Subcutaneous abdominal adipose tissue (tissue), 5 donors: ENCODE measurements at regions not wholly inside any gene's neighbourhood (a gene's known extent, or its start where the extent isn't known, plus 50 kb on each side); places are given as distances from the start of the nearest gene placed in this dataset.

Source experiments
- H3K27ac ChIP-seq: one replicate; pipeline ENCODE4 v1.7.0; 2013; ENCODE audit warnings: low read depth, mild to moderate bottlenecking, inconsistent platforms, low read length, moderate library complexity
- H3K27me3 ChIP-seq, 5 donors: one replicate each; pipeline ENCODE4 v1.7.0; 2013; ENCODE audit warnings: low read length in 5 of 5, inconsistent platforms in 1 of 5; ENCODE audit not compliant: control insufficient read depth in 5 of 5, insufficient read depth in 4 of 5
- H3K36me3 ChIP-seq, 5 donors: one replicate each; pipeline ENCODE4 v1.7.0; 2013; ENCODE audit warnings: low read length in 5 of 5; ENCODE audit not compliant: control insufficient read depth in 5 of 5, insufficient read depth in 5 of 5
- H3K4me1 ChIP-seq, 5 donors: one replicate each; pipeline ENCODE4 v1.7.0; 2013; ENCODE audit warnings: low read length in 5 of 5, mild to moderate bottlenecking in 3 of 5, moderate library complexity in 1 of 5; ENCODE audit not compliant: control insufficient read depth in 5 of 5, insufficient read depth in 5 of 5
- H3K4me3 ChIP-seq, 5 donors: one replicate each; pipeline ENCODE4 v1.7.0; 2013; ENCODE audit warnings: low read length in 5 of 5, low read depth in 1 of 5
- H3K9ac ChIP-seq, 5 donors: one replicate each; pipeline ENCODE4 v1.7.0; 2013; ENCODE audit warnings: low read length in 5 of 5, mild to moderate bottlenecking in 4 of 5, moderate library complexity in 3 of 5
- H3K9me3 ChIP-seq, 5 donors: one replicate each; pipeline ENCODE4 v1.7.0; 2013; ENCODE audit warnings: low read length in 5 of 5; ENCODE audit not compliant: control insufficient read depth in 5 of 5
- donor health status: healthy.
- donor health status: healthy.
- donor health status: healthy.
- donor health status: healthy.
- donor health status: healthy.

DNA sequence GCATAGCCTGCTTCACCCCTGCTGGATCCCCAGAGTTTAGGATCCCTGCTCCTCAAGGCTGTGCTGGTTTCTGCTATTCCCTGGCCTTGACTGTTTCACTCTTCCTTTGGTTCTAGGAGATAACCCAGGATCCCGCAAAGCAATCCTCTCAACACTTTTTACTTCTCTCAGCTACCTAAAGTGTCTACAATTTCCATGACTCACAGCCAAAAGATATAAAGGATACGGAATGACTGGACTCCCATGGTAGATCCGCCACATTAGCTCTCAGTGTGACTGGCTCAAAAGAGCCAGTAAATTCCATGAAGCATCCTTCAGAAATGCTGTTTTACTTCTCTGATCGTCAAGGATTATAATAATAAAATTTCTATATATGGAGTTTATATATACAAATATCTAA lies 66.3 kb upstream of the TMEM164 start:
- peaks cover 0 to 14% (median 0%) of the 10 kb centered on the region in 5 donors for H3K27me3 ChIP-seq
- no peak overlapping the region for H3K9ac ChIP-seq
- no peak overlapping the region for H3K4me3 ChIP-seq
- no peak overlapping the region for H3K27ac ChIP-seq
- H3K36me3 ChIP-seq = no peaks in the 10 kb centered on the region
- peaks cover 0 to 15% (median 0%) of the 10 kb centered on the region in 5 donors for H3K4me1 ChIP-seq
- H3K9me3 ChIP-seq = no peaks in the 10 kb centered on the region

DNA sequence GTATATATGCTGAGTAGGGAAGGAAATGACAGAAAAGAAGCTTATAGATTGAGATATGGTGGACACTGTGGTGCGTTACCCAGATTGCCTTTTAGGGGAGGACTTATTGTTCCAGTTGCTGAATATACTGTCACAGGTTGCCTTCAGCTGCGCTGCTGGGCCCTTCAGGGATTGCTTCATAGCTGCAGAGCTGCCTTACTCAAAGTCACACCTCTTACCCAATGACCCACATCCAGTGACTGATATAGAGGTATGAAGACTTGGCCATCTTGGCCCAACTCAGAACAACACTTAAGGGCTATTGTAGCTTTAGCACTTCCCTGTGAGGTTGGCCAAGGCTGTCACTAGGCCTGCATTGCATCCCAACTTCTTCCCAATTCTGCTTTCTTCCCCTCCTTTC lies 63.4 kb upstream of the TMEM164 start:
- no peak overlapping the region for H3K4me3 ChIP-seq
- peaks cover 0 to 11% (median 0%) of the 10 kb centered on the region in 5 donors for H3K4me1 ChIP-seq
- H3K27ac ChIP-seq = no peak overlapping the region
- H3K9me3 ChIP-seq = no peaks in the 10 kb centered on the region
- no peak overlapping the region for H3K9ac ChIP-seq
- peaks cover 0 to 26% (median 2%) of the 10 kb centered on the region in 5 donors for H3K27me3 ChIP-seq
- H3K36me3 ChIP-seq = no peaks in the 10 kb centered on the region

DNA sequence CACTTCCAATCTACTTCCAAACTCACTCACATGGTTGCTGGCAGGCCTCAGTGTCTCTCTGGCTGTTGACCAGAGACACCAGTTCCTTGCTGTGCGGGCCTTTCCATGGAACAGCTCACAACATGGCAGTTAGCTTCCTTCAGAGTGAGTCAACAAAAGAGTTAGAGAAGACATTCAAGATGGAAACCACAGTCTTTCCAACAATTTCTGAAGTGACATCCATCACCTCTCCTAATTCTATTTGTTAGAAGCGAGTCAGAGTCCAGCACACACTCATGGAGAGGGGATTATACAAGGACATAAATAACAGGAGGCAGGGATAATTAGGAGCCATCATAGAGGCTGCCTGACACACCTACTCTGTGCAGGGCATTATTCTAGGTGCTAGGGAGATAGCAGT lies 62.5 kb upstream of the TMEM164 start:
- Histone ChIP-seq H3K4me3 (no peak overlapping the region), H3K36me3 (no peaks in the 10 kb centered on the region), H3K9ac (no peak overlapping the region), H3K4me1 (peaks cover 0 to 2% (median 0%) of the 10 kb centered on the region in 5 donors), H3K27ac (no peak overlapping the region), H3K9me3 (no peaks in the 10 kb centered on the region), H3K27me3 (peaks cover 0 to 26% (median 3%) of the 10 kb centered on the region in 5 donors)

DNA sequence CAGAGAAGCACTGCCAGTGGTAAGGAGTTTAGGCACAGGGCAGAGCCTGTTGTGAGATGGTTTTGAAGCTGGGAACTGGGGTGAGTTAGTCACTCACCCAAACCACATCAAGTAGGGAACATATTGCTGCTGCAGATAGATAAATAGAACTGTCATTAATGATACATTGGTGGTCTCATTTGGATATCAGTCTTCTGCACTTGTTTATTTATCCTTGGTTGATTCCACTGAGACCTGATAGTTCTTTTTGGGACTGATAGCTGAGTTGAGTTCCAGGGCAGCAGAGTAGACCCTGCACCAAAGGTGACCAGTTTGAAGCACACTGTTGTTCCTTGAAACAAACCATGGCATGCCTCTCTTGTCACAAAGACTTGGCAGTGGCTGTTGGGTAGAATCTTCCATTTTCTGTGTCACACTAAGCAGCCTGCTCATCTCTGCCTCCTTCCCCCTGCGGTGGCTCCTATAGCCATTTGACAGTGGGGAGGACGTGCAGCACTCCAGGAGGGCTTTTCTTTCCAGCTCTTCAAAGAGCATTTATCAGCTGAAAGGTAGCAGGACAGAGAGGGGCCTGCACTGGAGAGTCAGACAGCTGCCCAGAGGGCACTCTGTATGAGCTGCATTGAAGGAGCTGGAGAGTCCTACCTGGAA lies 59.7 kb upstream of the TMEM164 start:
- no peaks in the 10 kb centered on the region for H3K36me3 ChIP-seq
- H3K4me1 ChIP-seq = no peaks in the 10 kb centered on the region
- H3K9me3 ChIP-seq = no peaks in the 10 kb centered on the region
- no peak overlapping the region for H3K4me3 ChIP-seq
- no peak overlapping the region for H3K27ac ChIP-seq
- H3K27me3 ChIP-seq = peaks cover 3 to 18% (median 4%) of the 10 kb centered on the region in 5 donors
- no peak overlapping the region for H3K9ac ChIP-seq

DNA sequence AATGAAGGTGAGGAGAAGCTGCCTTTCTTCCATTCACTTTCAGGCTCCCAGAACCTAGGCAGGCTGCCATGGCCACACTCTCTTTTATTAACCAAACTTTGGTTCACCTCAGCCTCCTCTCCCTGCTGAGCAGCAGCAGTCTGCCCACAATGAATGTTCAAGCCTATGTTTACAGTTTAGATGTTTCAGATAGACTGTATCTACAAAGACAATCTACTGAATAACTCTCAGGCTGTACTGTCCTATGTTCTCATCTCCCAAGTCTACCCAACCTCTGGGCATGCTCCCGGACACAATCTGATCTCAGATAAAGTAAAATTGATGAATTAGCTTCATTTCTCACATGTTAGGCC lies 59.2 kb upstream of the TMEM164 start:
- peaks cover 3 to 18% (median 4%) of the 10 kb centered on the region in 5 donors for H3K27me3 ChIP-seq
- no peaks in the 10 kb centered on the region for H3K4me1 ChIP-seq
- no peak overlapping the region for H3K4me3 ChIP-seq
- H3K9ac ChIP-seq = no peak overlapping the region
- no peaks in the 10 kb centered on the region for H3K36me3 ChIP-seq
- no peak overlapping the region for H3K27ac ChIP-seq
- H3K9me3 ChIP-seq = no peaks in the 10 kb centered on the region

DNA sequence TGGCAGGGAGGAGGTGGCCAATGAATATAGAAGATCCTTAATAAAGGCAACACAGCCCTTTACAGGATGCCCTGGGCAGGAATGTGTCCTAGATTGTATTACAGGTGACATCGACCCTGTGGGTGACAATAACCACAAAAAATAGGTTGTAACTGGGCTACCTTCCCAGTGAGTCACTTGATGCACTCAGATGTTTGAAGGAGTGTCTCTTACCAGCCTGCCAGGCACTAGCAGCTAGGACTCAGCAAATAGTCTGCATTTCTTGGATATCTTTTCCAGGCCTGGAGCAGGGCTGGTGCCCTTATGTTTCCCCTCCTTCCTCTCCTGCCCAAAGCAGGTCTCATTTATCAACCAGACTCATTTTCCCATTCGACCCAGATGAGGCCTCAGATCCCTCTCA lies 50.9 kb upstream of the TMEM164 start:
- Histone ChIP-seq H3K27me3 (peaks cover 0 to 7% (median 0%) of the 10 kb centered on the region in 5 donors), H3K4me1 (no peaks in the 10 kb centered on the region), H3K36me3 (no peaks in the 10 kb centered on the region), H3K27ac (no peak overlapping the region), H3K4me3 (no peak overlapping the region), H3K9me3 (no peaks in the 10 kb centered on the region), H3K9ac (no peak overlapping the region)

DNA sequence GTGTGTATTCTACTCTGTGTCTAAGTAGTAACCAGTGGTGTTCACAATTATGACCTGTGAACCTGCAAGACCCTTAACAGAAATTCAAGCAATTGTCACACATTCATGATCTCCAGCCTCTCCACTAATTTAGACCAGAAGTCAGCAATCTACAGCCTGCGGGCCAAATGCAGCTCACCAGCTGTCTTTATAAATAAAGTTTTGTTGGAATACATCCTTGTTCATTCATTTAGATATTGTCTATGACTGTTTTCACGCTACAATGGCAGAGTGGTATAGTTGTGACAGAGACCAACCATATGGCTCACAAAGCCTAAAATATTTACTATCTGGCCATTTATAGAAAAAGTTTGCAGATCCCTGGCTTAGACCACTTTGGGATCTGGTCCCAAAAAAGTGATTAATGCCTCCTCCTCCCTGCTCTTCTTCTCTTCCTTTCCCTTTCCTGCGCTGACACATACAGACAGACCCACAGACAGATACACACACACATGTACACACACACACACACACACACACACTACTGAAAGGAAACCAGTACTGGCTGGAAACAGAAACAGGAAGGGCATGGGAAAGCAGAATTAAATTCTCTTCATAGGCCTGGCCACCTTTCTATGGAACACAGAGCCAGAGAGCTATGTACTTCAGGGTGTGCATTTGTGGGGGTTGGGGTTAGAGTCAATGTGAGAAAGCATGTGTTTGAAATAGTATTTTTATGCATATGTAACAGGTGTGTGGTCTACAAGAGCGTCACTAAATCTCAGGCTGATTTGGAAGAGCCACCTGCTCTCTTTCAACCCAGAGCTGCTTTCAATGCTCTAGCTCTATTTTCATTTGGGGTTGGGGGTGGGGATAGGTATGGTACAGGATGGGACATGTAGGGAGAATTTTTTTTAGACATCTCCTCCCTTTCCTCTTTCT lies 49.7 kb upstream of the TMEM164 start:
- H3K9me3 ChIP-seq = no peaks in the 10 kb centered on the region
- H3K27me3 ChIP-seq = peaks cover 0 to 3% (median 0%) of the 10 kb centered on the region in 5 donors
- no peaks in the 10 kb centered on the region for H3K4me1 ChIP-seq
- no peak overlapping the region for H3K9ac ChIP-seq
- no peak overlapping the region for H3K27ac ChIP-seq
- H3K36me3 ChIP-seq = no peaks in the 10 kb centered on the region
- no peak overlapping the region for H3K4me3 ChIP-seq
